HG03045 (cell line): ENCODE measurements at regions not wholly inside any gene's neighbourhood (a gene's known extent, or its start where the extent isn't known, plus 50 kb on each side); places are given as distances from the start of the nearest gene placed in this dataset.

Source experiments
- ATAC-seq: cut with Tn5 transposase; IDR thresholded peaks from one replicate; pipeline ENCODE4 v1.9.1; 2021; ENCODE audit warnings: mild to moderate bottlenecking, moderate library complexity; ENCODE audit not compliant: unreplicated experiment

DNA sequence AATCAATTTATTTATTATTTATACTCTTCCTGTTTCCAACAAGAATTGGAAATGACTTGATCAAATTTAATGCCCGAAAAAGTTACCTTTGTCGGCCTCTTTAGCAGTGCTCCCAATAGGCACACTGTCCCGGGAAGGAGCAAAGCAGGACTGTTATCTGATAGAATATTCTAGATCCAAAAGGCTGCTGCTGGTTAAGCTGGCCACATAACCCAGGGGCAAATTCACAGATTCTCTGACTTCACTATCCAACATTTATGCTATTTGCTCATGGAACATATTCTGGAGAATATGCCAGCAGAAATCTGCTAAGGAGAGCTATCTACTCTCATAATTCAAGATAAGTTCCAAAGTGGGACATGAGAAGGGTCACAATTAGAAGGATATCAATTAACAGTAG, 100.2 kb upstream of the DMAC1 start:
- no peak for ATAC-seq

GRCh38 chr9:7894231-7894630, 94.7 kb upstream of the DMAC1 start:
- ATAC-seq, result no peak

GRCh38 chr9:7892975-7893374, 93.4 kb upstream of the DMAC1 start:
- ATAC-seq, result no peak

DNA sequence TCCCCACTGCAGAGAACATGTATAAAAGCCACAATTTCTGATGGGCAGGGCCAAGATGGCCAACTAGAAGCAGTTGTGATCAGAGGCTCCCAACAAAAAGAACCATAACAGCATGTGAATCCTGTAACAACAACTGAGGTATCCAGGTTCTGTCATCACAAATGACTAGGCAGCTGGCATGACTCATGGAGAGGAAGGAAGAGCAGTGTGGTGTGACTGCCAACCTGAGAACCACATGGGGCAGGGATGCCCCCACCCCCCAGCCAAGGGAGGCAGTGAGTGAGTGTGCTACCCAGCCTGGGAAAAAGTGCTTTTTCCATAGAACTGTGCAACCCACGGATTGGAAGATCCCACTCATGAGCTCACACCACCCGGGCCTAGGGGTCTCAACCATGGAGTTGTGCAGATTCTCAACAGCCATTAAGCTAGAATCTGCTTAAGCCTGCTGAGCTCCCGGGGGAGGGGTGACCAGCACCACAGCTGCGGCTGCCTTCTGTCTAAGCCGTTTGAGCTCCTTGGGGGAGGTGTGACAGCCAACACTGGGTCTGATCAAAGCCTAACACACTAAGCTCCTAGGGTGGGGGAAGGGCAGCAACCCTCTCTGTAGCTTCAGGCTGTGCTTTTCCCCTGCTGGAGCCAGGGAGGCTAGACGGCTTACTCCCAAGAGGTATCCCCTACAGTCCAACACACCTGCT, 80.1 kb upstream of the DMAC1 start:
- ATAC-seq, result no peak

- no peak for ATAC-seq
Observed at GRCh38 chr9:7871977-7872730, 72.6 kb upstream of the DMAC1 start.

DNA sequence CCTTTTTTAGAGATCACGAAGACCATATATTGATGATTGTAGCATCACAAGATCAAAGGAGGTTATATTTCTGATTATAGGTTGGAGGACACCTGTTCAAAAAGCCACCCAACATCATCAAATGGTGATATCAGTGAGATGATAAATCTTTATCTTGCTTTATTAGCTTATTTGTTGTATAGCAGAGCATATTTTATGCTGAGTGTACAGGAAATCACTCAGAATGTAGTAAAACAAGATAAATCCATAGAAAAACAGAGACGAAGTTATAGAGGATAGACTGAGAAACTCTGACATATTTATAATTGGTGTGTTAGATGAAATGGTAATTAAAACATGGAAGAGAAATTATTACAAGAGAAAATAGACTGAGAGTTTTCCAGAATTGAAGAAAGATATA, 69.8 kb upstream of the DMAC1 start:
- ATAC-seq, result no peak

DNA sequence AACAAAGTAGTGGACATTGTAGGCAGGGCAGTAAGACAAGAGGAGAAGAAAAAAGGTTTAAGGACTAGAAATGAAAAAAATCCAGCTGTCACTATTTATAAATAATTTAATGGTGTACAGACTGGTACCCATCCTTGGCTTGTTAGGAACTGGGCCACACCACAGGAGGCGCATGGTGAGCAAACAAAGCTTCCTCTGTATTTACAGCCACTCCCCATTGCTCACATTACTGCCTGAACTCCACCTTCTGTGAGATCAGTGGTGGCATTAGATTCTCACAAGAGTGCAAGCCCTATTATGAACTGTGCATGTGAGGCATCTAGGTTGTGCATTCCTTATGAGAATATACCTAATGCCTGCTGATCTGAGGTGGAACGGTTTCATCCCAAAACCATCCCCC, 62.6 kb upstream of the DMAC1 start:
- ATAC-seq, result no peak

DNA sequence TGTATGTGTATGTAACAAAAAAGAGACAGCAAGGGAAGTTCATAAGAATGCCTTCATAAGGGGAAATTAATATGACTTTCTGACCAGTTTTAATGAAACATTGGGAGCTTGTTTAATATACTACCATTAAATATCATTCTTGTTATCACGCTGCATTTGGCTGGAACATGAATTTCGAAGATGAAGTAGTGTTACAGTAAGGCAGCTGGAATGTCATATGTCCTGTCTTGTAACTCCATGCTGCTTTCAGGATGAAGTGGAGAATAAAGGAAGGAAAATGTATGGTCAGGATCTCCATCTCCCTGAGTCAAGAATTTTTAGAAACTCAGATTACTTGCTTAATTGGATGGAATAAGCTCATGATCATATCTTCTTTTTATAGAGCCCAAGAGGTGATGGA, 61.5 kb upstream of the DMAC1 start:
- ATAC-seq, result no peak

DNA sequence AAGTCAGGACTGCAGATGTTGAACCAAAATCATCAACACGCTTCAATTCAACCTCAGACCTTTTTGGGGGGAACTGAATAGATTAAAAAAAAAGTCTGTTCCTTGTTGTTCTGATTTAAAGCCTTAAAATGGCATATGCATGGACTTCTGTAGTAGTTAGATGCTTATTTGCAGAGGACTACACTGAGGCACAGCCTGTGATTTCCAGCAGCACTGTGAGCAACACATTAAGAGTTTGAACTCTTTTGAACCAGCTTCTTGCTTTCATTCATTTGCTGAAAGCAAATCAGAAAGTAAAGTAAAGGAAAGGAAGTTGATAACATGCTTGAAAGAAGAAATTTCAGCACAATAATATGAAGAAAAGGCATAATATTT, 60.7 kb upstream of the DMAC1 start:
- ATAC-seq, result no peak

DNA sequence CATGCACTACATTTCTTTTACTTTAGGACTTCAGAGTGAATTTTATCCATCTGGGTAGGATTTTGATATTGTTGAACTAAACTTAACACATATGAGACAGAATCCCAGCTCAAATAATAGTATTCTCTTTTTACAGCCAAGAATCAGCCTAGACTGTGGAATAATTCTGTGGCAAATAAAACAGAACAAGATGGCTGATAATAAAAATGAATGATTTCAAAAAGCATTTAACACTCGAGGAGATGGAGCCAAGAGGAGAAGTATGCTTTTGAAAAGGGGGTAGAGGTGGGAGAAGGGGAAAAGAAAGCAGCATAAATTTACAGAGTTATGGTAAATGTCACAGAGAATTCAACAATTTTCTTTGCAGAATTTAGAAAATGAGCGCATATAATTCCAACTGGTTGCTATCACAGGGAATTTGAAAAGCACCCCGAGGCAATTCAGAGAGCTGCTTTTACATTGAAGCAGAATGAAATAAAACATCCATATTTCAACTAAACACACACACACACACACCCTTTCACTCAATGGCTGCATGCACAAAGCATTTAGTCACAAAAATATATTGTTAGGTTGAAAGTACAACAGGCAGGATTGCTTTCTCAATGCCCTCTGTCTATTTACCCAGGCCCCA, 60.2 kb upstream of the DMAC1 start:
- no peak for ATAC-seq

GRCh38 chr9:7858166-7858565, 58.6 kb upstream of the DMAC1 start:
- no peak for ATAC-seq

GRCh38 chr9:7854763-7855162, 55.2 kb upstream of the DMAC1 start:
- ATAC-seq, result no peak
